ENCODE measurements at regions not wholly inside any gene's neighbourhood (a gene's known extent, or its start where the extent isn't known, plus 50 kb on each side); places are given as distances from the start of the nearest gene placed in this dataset.
A peak's percentile ranks its signal among the peaks of the same experiment; 100 is the strongest.

GRCh38 chr2:513981-514706, 163.1 kb downstream of the TMEM18 start:
- no peak for DNase-seq (ENCODE audit: low spot score)

DNA sequence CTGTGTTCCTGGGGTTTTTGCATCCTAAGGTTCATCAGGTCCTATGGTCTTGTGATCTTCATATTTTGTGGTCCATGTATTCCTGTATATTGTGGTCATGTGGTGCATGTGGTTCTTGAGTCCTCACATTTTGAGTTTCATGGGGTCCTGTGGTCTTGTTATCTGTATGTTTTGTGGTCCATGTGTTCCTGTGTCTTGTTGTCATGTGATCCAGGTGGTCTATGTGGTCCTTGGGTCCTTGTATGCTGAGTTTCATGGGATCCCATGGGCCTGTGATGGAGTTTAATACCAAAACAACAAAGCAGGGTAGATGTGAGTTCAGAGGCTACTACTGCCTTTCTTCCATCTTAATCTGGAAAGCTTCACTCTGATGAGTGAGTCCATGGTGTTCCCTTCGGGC, 166.4 kb downstream of the TMEM18 start:
- DNase-seq (ENCODE audit: low spot score): no peak

DNA sequence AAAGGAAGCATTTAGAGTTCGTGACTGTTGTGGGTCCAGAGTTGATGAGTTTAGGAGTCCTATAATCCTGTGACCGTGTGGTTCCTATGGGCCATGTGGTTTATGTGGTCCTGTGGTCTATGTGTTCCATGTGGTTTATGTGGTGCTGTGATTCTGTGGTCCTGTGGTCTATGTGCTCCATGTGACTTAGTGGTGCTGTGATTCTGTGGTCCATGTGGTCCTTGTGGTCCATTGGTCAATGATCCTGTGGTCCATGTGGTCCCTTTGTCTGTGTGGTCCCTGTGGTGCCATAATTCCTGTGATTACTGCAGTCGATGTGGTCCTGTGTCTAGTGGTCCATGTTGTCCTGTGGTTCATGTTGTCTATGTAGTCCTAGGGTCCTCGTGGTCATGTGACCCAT, 167.3 kb downstream of the TMEM18 start:
- DNase-seq (ENCODE audit: low spot score): no peak

DNA sequence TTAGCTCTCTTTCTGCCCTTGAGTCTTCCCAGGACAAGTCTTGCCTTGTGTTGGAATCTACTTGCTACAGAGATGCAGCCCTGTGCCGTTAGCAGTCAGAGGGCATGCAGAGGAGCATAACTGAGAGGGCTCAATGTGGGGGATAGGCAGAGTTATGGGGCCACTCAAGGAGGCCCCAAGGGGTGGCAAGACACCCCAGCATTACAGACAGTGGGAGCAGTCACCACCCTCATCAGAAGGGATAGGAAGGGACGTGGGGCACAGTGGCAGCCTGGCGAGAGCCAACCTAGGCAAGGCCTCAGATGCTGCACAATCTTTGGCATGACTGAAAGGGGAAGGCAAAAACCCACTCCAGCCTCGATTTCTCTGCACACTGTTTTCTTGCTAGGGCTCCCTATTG, 169.1 kb downstream of the TMEM18 start:
- DNase-seq (ENCODE audit: low spot score): no peak

DNA sequence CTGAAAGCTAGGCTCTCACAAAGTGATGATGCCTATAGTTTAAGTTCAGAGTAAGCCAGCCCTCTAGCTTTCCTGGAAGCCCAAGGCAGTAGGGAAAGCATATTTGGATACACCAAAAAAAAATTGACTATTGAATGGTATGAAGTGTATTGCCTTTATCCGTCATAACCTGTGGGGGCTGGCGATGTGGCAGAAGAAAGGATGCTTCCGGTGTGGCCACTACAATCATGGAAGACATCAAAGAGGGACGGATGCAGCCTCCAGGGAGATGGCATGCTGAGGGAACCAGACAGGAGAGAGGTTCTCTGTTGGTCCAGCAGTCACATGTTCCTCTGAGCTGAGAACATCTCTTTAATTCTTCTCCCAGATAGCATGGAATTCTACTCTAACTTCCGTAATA, 170.3 kb downstream of the TMEM18 start:
- no peak for DNase-seq (ENCODE audit: low spot score)

- no peak for DNase-seq (ENCODE audit: low spot score)
Measured at GRCh38 chr2:506451-506850, 170.8 kb downstream of the TMEM18 start.

GRCh38 chr2:505941-506340, 171.3 kb downstream of the TMEM18 start:
- no peak for DNase-seq (ENCODE audit: low spot score)

DNA sequence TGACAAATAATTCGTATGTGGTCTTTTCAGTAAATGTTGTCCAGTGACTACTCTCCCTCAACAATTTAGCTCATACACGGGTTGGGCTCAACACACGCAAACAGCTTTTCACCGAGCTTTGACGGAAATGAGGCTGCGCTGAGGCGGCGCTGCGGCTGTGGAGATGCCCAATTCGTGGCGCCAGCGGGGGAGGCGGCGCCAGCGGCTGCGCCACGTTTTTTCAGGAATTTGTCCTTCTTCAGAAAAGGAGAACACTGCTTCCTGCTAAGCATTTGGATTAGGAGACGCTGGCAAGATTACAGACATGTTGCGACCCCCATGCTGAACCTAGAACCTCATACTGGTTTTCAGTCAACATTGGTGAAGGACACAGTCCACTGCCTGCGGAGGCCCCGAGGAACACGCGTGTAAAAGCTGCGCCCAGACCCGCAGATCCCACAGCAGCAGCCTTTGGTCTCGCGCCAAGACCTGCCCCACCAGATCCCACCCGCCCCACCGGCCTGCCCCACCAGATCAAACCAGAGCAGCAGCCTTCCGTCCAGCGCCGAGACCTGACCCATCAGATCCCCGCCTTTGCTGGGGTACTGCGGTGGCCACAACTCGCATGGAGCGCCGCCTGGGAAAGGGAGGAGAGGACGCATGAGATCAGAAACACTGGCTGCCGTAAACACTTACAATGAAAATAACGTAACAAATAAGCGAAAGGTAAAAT, 173.8 kb downstream of the TMEM18 start:
- DNase-seq (ENCODE audit: low spot score): no peak

DNA sequence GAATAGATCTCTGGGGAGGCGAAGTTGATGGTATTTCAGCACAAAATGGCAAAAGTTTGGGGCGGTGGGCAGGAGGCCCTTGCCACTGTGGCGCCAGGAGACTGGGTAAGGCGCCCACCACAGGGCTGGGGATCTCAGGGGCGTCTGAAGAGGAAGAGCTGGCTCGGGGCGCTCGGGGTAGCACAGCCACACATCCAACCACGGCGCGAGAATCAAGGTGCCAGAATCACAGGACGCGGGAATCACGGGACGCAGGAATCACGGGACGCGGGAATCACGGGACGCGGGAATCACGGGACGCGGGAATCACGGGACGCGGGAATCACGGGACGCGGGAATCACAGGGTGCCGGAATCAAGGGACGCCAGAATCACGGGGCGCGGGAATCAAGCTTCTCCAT, 174.4 kb downstream of the TMEM18 start:
- no peak for DNase-seq (ENCODE audit: low spot score)

- no peak for DNase-seq (ENCODE audit: low spot score)
Measured at GRCh38 chr2:501667-502066, 175.5 kb downstream of the TMEM18 start.

DNA sequence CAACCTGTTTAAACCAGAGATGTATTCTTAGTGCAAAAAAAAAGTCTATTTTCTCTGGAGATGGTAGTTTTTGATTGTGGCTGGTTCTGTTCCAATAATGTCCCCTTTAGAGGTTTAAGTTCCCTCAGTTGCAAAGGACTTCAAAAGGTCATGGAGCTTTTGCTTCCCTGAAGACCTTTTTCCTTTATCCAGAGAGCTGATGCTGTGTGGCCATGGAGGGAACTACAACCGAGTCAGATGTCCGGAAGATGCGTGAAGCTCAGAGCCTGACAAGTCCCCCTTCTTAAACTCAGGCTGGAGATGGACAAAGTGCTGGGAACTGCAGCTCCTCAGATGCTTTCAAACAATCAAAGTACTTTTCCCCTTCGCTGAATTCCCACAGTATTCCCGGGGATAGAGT, 176.1 kb downstream of the TMEM18 start:
- no peak for DNase-seq (ENCODE audit: low spot score)

DNA sequence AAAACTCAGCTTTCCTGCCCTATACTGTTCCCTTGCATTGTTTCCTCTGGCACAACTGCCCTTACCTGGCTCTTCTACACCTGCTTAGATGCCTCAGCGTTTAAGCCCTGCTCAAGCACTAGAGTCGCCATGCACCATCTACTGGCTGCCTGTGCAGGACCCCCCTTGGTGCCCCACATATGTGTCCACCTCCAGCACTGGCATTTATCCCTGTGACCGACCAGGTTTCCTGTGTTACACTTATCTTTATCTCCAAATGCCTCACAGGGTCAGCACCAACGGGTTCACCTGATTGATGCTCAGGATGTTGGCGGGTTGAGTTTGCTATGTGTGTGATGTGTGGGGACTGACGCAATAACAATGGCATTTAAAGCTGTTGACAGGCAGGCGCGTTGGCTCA, 177.5 kb downstream of the TMEM18 start:
- no peak for DNase-seq (ENCODE audit: low spot score)

GRCh38 chr2:498493-499178, 178.6 kb downstream of the TMEM18 start:
- DNase-seq (ENCODE audit: low spot score): no peak

DNA sequence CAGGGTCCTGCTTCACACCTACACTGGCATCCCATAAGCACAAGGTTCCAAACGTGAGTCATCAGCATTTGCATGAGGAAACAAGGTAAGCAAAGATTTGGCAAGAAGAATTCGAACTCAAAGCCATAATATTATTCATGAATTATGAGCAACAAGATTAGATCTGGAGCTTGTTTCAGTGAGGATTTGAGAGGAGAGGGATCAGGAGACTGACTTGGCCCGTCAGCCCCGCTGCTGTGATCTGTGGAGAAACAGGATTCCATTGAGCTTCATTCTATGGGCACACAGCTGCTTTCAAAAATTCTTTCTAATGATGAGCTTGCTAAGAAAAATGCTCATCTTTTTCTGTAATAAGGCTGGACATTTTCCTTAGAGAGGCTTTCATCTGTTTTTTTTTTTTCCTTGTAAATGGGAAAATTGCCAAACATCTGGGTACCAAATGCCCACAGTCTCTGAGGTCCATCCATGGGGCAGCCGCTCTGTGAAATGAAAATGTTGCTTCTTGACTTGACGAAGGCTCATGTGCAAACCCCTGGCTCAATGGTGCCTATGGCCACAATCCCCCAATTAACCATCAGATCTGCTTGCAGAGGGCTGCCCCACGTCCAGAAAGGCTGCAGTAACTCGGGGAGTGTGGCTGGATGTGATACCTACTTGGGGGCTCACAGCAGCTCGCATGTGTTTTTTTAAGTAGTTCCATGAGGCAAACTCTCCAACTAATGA, 179.3 kb downstream of the TMEM18 start:
- peak; percentile 23 for DNase-seq (ENCODE audit: low spot score)

DNA sequence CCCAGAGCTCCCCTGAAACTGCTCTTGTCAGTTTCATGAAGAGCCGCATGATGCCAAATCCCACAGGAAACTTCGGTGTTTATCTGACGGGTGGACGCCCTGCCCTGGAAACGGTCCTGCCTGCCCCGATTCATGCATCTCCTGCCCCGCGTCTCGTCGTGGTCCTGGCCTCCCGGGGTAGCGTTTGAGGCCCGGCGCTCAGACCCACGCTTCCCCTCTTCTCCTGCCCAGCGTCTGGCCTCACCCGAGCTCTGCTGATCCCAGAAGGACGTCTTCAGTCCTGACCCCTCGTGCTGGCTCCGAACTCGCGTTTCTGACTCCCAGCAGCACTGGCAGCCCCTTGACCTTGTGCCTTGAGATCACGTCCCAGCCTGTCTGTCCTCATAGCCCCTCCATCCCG, 180.5 kb downstream of the TMEM18 start:
- no peak for DNase-seq (ENCODE audit: low spot score)

DNA sequence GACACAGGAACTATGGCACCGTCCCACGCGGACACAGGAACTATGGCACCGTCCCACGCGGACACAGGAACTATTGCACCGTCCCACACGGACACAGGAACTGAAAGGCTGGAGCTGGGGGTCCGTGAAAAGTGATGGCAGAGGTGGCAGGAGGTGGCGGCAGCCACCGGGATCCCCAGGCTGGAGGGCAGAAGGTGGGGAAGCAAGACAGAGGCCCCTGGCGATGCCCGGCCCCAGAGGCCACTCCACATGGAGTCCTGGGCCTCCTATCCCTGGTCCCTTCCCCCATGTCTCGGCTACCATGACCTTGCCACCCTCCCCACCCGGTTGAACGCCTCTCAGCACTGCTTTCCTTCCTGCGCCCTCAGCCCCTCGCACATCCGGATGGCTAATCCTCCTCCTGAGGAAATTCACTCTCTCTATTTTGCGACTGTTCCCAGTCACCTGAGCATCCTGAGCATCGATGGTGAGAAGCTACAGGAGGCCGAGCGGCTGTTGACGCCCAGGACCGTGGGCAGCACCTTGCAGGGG, 181.4 kb downstream of the TMEM18 start:
- DNase-seq (ENCODE audit: low spot score): no peak

DNA sequence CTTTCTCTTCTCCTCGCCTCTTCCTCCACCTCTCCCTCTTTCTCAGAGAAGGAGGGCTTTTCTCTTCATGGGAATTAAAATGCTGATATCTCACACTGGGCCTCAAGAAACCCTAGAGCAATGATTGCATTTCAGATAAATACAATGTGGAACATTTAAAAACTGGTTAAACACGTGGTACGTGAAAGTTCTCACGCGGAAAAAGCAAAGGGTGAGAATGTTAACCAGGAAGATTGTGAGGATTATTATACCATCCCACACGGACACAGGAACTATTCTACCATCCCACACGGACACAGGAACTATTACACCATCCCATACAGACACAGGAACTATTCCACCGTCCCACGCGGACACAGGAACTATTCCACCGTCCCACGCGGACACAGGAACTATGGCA, 182.4 kb downstream of the TMEM18 start:
- no peak for DNase-seq (ENCODE audit: low spot score)

DNA sequence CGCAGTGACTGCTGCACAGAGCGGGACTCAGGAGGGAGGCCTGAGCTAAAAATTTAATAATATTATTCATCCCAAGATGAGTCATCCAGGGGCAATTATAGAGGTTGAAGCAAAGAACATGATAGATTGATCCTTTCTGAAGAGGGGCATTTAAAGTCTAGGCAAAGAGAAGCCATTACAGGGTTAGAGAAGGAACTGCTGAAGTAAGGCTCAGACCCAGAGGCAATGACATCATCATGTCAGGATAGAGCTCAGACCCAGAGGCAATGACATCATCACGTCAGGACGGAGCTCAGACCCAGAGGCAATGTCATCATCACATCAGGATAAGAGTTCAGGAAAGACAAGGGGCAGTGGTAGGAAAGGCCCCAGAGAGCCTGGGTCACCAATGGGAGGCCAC, 184.0 kb downstream of the TMEM18 start:
- DNase-seq (ENCODE audit: low spot score): no peak

GRCh38 chr2:492178-492577, 185.0 kb downstream of the TMEM18 start:
- no peak for DNase-seq (ENCODE audit: low spot score)

GRCh38 chr2:489838-490237, 187.4 kb downstream of the TMEM18 start:
- DNase-seq (ENCODE audit: low spot score): no peak

GRCh38 chr2:489084-489483, 188.1 kb downstream of the TMEM18 start:
- DNase-seq (ENCODE audit: low spot score): no peak
